Lung (tissue), 11 donors: ENCODE measurements at regions not wholly inside any gene's neighbourhood (a gene's known extent, or its start where the extent isn't known, plus 50 kb on each side); places are given as distances from the start of the nearest gene placed in this dataset.

Experiments used
- ATAC-seq: fragments of 200-7000 bp; cut with Tn5 transposase; one replicate; pipeline ENCODE4 v1.9.1; 2020; ENCODE audit warnings: moderate number of reproducible peaks; ENCODE audit not compliant: insufficient read depth, low FRiP score
- DNase-seq, 3 donors: peaks; one replicate each; pipeline ENCODE4 v3.0.0-alpha.2; 2013 to 2017
- H3K27ac ChIP-seq, 2 donors: one replicate each; pipeline ENCODE4 v1.5.1; 2013; ENCODE audit warnings: mild to moderate bottlenecking in 2 of 2, moderate library complexity in 2 of 2, control low read depth in 1 of 2, inconsistent platforms in 1 of 2, low read depth in 1 of 2, low read length in 1 of 2
- H3K27me3 ChIP-seq, 3 donors: one replicate each; pipeline ENCODE4 v1.5.1; 2013; ENCODE audit warnings: low read length in 2 of 3; ENCODE audit not compliant: control insufficient read depth in 3 of 3, insufficient read depth in 3 of 3
- H3K36me3 ChIP-seq, 4 donors: one replicate each; pipeline ENCODE4 v1.5.1; 2013; ENCODE audit warnings: low read length in 4 of 4, mild to moderate bottlenecking in 1 of 4, moderate library complexity in 1 of 4; ENCODE audit not compliant: control insufficient read depth in 4 of 4, insufficient read depth in 4 of 4
- H3K4me1 ChIP-seq, 5 donors: one replicate each; pipeline ENCODE4 v1.5.1; 2013; ENCODE audit warnings: low read length in 5 of 5, mild to moderate bottlenecking in 2 of 5, moderate library complexity in 1 of 5; ENCODE audit not compliant: control insufficient read depth in 5 of 5, insufficient read depth in 5 of 5
- H3K4me3 ChIP-seq: one replicate; pipeline ENCODE4 v1.5.1; 2013; ENCODE audit warnings: mild to moderate bottlenecking, control low read depth, moderate library complexity
- H3K9ac ChIP-seq, 2 donors: one replicate each; pipeline ENCODE4 v1.5.1; 2013; ENCODE audit warnings: low read length in 2 of 2, control low read depth in 1 of 2; ENCODE audit not compliant: insufficient read depth in 1 of 2
- H3K9me3 ChIP-seq, 4 donors: one replicate each; pipeline ENCODE4 v1.5.1; 2013; ENCODE audit warnings: low read length in 3 of 4, mild to moderate bottlenecking in 1 of 4, moderate library complexity in 1 of 4; ENCODE audit not compliant: control insufficient read depth in 4 of 4, insufficient read depth in 3 of 4
- CTCF ChIP-seq: IDR thresholded peaks from 2 replicates; pipeline ENCODE4 v1.5.1; 2012; ENCODE audit warnings: mild to moderate bottlenecking; ENCODE audit errors: control extremely low read depth, extremely low read depth
- WGBS, 2 donors: extraction: QIAGEN DNeasy Blood & Tissue Kit; methylation state at CpG; one replicate each; pipeline ENCODE4 v1.1.7; 2013; 5-methylcytosine and 5-hydroxymethylcytosine counted together
- donor health status: control.
- donor health status: control.
- donor health status: Bipolar disorder and iron deficiency.
- donor health status: healthy.
- donor health status: DM: yes; HTN: yes; CAD: no.

- Histone ChIP-seq H3K9me3 (peaks cover 0 to 4% (median under 1%) of the 10 kb centered on the region in 4 donors), H3K27me3 (no peaks in the 10 kb centered on the region), H3K27ac (no peak overlapping the region), H3K4me1 (peaks cover 0 to 9% (median 0%) of the 10 kb centered on the region in 5 donors), H3K36me3 (no peaks in the 10 kb centered on the region), H3K4me3 (no peak overlapping the region), H3K9ac (no peak overlapping the region)
- TF ChIP-seq CTCF, result no peak
- DNase-seq, result no peak
- no peak for ATAC-seq
- WGBS, 2 donors, result 90 to 100% methylated on average over 1 of the region's 1 CpG
Observed at GRCh38 chr5:66411701-66412100, 184.5 kb upstream of the MAST4 start.

DNA sequence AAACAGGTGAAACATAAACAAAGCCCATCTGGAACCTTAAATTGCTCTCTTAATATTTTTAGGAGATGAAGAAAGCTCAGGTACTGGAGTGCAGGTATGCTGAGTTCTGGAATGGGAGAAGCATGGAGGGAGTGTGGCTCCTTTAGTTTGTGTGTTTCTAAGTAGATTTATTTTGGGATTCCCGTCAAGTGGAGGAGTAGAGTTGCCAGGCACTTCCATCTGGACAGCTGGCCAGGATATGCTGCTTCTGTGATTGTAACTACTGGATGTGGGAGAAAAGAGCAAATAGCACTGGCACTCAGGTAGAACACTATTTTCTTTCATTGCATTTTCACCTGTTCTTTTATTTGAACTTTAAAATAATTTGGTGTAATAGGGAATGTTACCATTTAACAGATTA, 182.3 kb upstream of the MAST4 start:
- no peak for ATAC-seq
- TF ChIP-seq CTCF, result no peak
- no peak overlapping the region for H3K4me3 ChIP-seq

DNA sequence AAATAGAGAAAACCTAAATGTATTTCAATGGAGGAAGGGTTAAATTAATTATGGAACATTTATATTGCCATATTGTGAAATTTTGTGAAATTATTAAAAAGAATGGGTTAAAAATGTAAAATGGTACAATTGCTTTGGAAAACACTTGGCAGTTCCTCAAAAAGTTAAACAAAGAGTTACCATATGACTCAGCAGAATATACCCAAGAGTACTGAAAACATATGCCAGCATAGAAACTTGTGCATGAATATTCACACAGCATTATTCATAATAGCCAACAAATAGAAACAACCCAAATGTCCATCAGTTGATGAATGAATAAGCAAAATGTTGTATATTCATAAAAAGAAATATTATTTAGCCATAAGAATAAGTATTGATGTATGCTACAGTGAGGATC, 181.0 kb upstream of the MAST4 start:
- Histone ChIP-seq H3K27me3 (no peaks in the 10 kb centered on the region), H3K4me3 (no peak overlapping the region), H3K9me3 (peaks cover 0 to 4% (median under 1%) of the 10 kb centered on the region in 4 donors), H3K9ac (no peak overlapping the region), H3K27ac (no peak overlapping the region), H3K4me1 (peaks cover 0 to 16% (median 0%) of the 10 kb centered on the region in 5 donors), H3K36me3 (no peaks in the 10 kb centered on the region)
- ATAC-seq (no peak), DNase-seq (peak in 2 of 3 donors; percentile 37 to 38)
- TF ChIP-seq CTCF, result no peak

More for the DNA sequence above, 182.3 kb upstream of the MAST4 start:
- 79 to 82% methylated on average over 1 of the region's 1 CpG for WGBS, 2 donors
- H3K36me3 ChIP-seq, result no peaks in the 10 kb centered on the region
- H3K4me1 ChIP-seq, result peaks cover 0 to 16% (median 0%) of the 10 kb centered on the region in 5 donors
- no peaks in the 10 kb centered on the region for H3K27me3 ChIP-seq
- H3K9me3 ChIP-seq, result peaks cover 0 to 4% (median under 1%) of the 10 kb centered on the region in 4 donors
- no peak overlapping the region for H3K9ac ChIP-seq
- DNase-seq, result no peak
- H3K27ac ChIP-seq, result no peak overlapping the region

- ATAC-seq (no peak), DNase-seq (no peak)
- Histone ChIP-seq H3K9me3 (no peaks in the 10 kb centered on the region), H3K27me3 (no peaks in the 10 kb centered on the region), H3K4me1 (peaks cover 0 to 16% (median 0%) of the 10 kb centered on the region in 5 donors), H3K27ac (no peak overlapping the region), H3K9ac (no peak overlapping the region), H3K36me3 (no peaks in the 10 kb centered on the region), H3K4me3 (no peak overlapping the region)
- no peak for TF ChIP-seq CTCF
Observed at GRCh38 chr5:66416698-66417097, 179.5 kb upstream of the MAST4 start.
